HL-60 (cell line): ENCODE measurements at regions not wholly inside any gene's neighbourhood (a gene's known extent, or its start where the extent isn't known, plus 50 kb on each side); places are given as distances from the start of the nearest gene placed in this dataset.

Experiments
- DNase-seq, 2 experiments: peaks; one replicate each; pipeline ENCODE4 v3.0.0-alpha.2; 2010 to 2020; ENCODE audit warnings: low read depth in 1 of 2, low spot score in 1 of 2
- H3K27ac ChIP-seq: fragments of 250-450 bp; sonication (Bioruptor Pico); replicated peaks from 2 replicates; pipeline ENCODE4 v1.5.1; 2020; ENCODE audit warnings: mild to moderate bottlenecking, moderate library complexity
- H3K27me3 ChIP-seq: fragments of 250-450 bp; sonication (Bioruptor Pico); 2 replicates; pipeline ENCODE4 v1.5.1; 2021; ENCODE audit warnings: mild to moderate bottlenecking, moderate library complexity; ENCODE audit not compliant: insufficient read depth, poor library complexity, severe bottlenecking
- H3K4me3 ChIP-seq: replicated peaks from 2 replicates; pipeline ENCODE4 v1.5.1; 2011; ENCODE audit warnings: mild to moderate bottlenecking, control low read depth, low read length; ENCODE audit not compliant: insufficient read depth
- CTCF ChIP-seq: IDR thresholded peaks from one replicate; pipeline ENCODE4 v1.5.1; 2011; ENCODE audit warnings: low read length, control low read depth, inconsistent platforms; ENCODE audit not compliant: insufficient read depth
- GABPA ChIP-seq: IDR thresholded peaks from 2 replicates; pipeline ENCODE4 v1.6.1; 2012; ENCODE audit warnings: low read depth
- POLR2AphosphoS5 ChIP-seq: IDR thresholded peaks from 2 replicates; pipeline ENCODE4 v1.6.1; 2012; ENCODE audit warnings: low read depth
- REST ChIP-seq: IDR thresholded peaks from 2 replicates; pipeline ENCODE4 v1.6.1; 2012; ENCODE audit warnings: low read depth; ENCODE audit not compliant: insufficient replicate concordance
- SPI1 ChIP-seq: IDR thresholded peaks from 2 replicates; pipeline ENCODE4 v1.6.1; 2012; ENCODE audit warnings: low read depth, mild to moderate bottlenecking, borderline replicate concordance

- DNase-seq, result no peak
Measured at GRCh38 chr9:106451223-106451622, 411.7 kb upstream of the ZNF462 start.

GRCh38 chr9:106456581-106456980, 406.4 kb upstream of the ZNF462 start:
- DNase-seq, result no peak
- no peaks in the 10 kb centered on the region for H3K27me3 ChIP-seq
- no peak overlapping the region for H3K27ac ChIP-seq
- TF ChIP-seq CTCF, result no peak
- no peak for TF ChIP-seq POLR2AphosphoS5
- TF ChIP-seq GABPA, result no peak
- no peak for TF ChIP-seq REST
- no peak for TF ChIP-seq SPI1
- H3K4me3 ChIP-seq, result no peak overlapping the region

More at GRCh38 chr9:106451223-106451622, 411.7 kb upstream of the ZNF462 start:
- H3K27me3 ChIP-seq, result no peaks in the 10 kb centered on the region
- no peak overlapping the region for H3K27ac ChIP-seq
- TF ChIP-seq REST, result no peak
- no peak for TF ChIP-seq CTCF
- no peak for TF ChIP-seq SPI1
- no peak for TF ChIP-seq GABPA
- TF ChIP-seq POLR2AphosphoS5, result no peak
- no peak overlapping the region for H3K4me3 ChIP-seq

- no peak for TF ChIP-seq GABPA
- no peak for TF ChIP-seq CTCF
- TF ChIP-seq POLR2AphosphoS5, result no peak
- no peak for TF ChIP-seq SPI1
- TF ChIP-seq REST, result no peak
- Histone ChIP-seq H3K4me3 (no peak overlapping the region), H3K27me3 (no peaks in the 10 kb centered on the region), H3K27ac (no peak overlapping the region)
- DNase-seq, result no peak
Measured at GRCh38 chr9:106467113-106467864, 395.7 kb upstream of the ZNF462 start.
